Hepatocyte (in vitro differentiated cells): ENCODE measurements at regions not wholly inside any gene's neighbourhood (a gene's known extent, or its start where the extent isn't known, plus 50 kb on each side); places are given as distances from the start of the nearest gene placed in this dataset.

Experiments used
- DNase-seq: peaks from one replicate; pipeline ENCODE4 v3.0.0-alpha.2; 2016; ENCODE audit warnings: low spot score
- H2AFZ ChIP-seq: fragments of 200-600 bp; sonication (generic); 2 replicates; pipeline ENCODE4 v1.6.0; 2016; ENCODE audit warnings: antibody characterized with exemption, mild to moderate bottlenecking
- H3K27ac ChIP-seq: fragments of 200-600 bp; sonication (generic); 2 replicates; pipeline ENCODE4 v1.5.1; 2016; ENCODE audit warnings: mild to moderate bottlenecking
- H3K27me3 ChIP-seq: fragments of 200-600 bp; sonication (generic); 2 replicates; pipeline ENCODE4 v1.6.1; 2016
- H3K36me3 ChIP-seq: fragments of 200-600 bp; sonication (generic); replicated peaks from 2 replicates; pipeline ENCODE4 v1.5.1; 2016; ENCODE audit warnings: low read depth; ENCODE audit not compliant: insufficient read depth
- H3K4me1 ChIP-seq: fragments of 200-600 bp; sonication (generic); 2 replicates; pipeline ENCODE4 v1.5.1; 2016; ENCODE audit warnings: mild to moderate bottlenecking, moderate library complexity; ENCODE audit not compliant: insufficient read depth
- H3K4me2 ChIP-seq: fragments of 200-600 bp; sonication (generic); 2 replicates; pipeline ENCODE4 v1.6.0; 2016
- H3K4me3 ChIP-seq: fragments of 200-600 bp; sonication (generic); 2 replicates; pipeline ENCODE4 v1.5.1; 2016; ENCODE audit warnings: mild to moderate bottlenecking
- H3K79me2 ChIP-seq: fragments of 200-600 bp; sonication (generic); 2 replicates; pipeline ENCODE4 v1.6.0; 2017; ENCODE audit warnings: mild to moderate bottlenecking
- H3K9me2 ChIP-seq: fragments of 200-600 bp; sonication (generic); replicated peaks from 2 replicates; pipeline ENCODE4 v1.6.0; 2017; ENCODE audit warnings: mild to moderate bottlenecking; ENCODE audit not compliant: insufficient read depth
- H3K9me3 ChIP-seq: fragments of 200-600 bp; sonication (generic); 2 replicates; pipeline ENCODE4 v1.5.1; 2016; ENCODE audit warnings: low read depth, mild to moderate bottlenecking
- H4K20me1 ChIP-seq: fragments of 200-600 bp; sonication (generic); 2 replicates; pipeline ENCODE4 v1.6.0; 2016; ENCODE audit warnings: mild to moderate bottlenecking; ENCODE audit not compliant: insufficient read depth, poor library complexity, severe bottlenecking
- EZH2 ChIP-seq: fragments of 200-600 bp; sonication (generic); IDR thresholded peaks from 2 replicates; pipeline ENCODE4 v1.6.1; 2016; ENCODE audit warnings: antibody characterized with exemption, mild to moderate bottlenecking, borderline replicate concordance
- EZH2phosphoT487 ChIP-seq: fragments of 200-600 bp; sonication (generic); IDR thresholded peaks from one replicate; pipeline ENCODE4 v1.6.1; 2018; ENCODE audit warnings: antibody characterized with exemption, mild to moderate bottlenecking, low read depth, moderate library complexity; ENCODE audit not compliant: unreplicated experiment, severe bottlenecking
- WGBS: methylation state at CpG from one replicate; pipeline ENCODE4 v1.1.6; 2016; ENCODE audit warnings: low lambda C conversion rate; ENCODE audit errors: missing lambda C conversion rate; 5-methylcytosine and 5-hydroxymethylcytosine counted together
- TF ChIP-seq, protein P1 (sequence below): fragments of 200-600 bp; sonication (generic); IDR thresholded peaks from 2 replicates; pipeline ENCODE4 v1.5.1; 2016; ENCODE audit warnings: antibody characterized with exemption, mild to moderate bottlenecking; ENCODE audit not compliant: poor library complexity

- WGBS, result 59% methylated on average over 3 of the region's 3 CpGs
- TF ChIP-seq EZH2phosphoT487, result no peak
- TF ChIP-seq EZH2, result no peak
- TF ChIP-seq, protein P1, sequence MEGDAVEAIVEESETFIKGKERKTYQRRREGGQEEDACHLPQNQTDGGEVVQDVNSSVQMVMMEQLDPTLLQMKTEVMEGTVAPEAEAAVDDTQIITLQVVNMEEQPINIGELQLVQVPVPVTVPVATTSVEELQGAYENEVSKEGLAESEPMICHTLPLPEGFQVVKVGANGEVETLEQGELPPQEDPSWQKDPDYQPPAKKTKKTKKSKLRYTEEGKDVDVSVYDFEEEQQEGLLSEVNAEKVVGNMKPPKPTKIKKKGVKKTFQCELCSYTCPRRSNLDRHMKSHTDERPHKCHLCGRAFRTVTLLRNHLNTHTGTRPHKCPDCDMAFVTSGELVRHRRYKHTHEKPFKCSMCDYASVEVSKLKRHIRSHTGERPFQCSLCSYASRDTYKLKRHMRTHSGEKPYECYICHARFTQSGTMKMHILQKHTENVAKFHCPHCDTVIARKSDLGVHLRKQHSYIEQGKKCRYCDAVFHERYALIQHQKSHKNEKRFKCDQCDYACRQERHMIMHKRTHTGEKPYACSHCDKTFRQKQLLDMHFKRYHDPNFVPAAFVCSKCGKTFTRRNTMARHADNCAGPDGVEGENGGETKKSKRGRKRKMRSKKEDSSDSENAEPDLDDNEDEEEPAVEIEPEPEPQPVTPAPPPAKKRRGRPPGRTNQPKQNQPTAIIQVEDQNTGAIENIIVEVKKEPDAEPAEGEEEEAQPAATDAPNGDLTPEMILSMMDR, result no peak
- no peaks in the 10 kb centered on the region for H4K20me1 ChIP-seq
- no peak overlapping the region for H2AFZ ChIP-seq
- H3K36me3 ChIP-seq, result no peaks in the 10 kb centered on the region
- no peaks in the 10 kb centered on the region for H3K27me3 ChIP-seq
- DNase-seq, result no peak
- H3K79me2 ChIP-seq, result no peaks in the 10 kb centered on the region
- H3K4me3 ChIP-seq, result no peak overlapping the region
- H3K27ac ChIP-seq, result no peak overlapping the region
- no peak overlapping the region for H3K4me2 ChIP-seq
- H3K4me1 ChIP-seq, result no peaks in the 10 kb centered on the region
- no peaks in the 10 kb centered on the region for H3K9me2 ChIP-seq
- H3K9me3 ChIP-seq, result no peaks in the 10 kb centered on the region
Observed at GRCh38 chr5:91742550-91742949, 359.4 kb upstream of the ARRDC3 start.

- Histone ChIP-seq H3K4me3 (no peak overlapping the region), H2AFZ (no peak overlapping the region), H3K27ac (no peak overlapping the region), H3K9me3 (no peaks in the 10 kb centered on the region), H3K9me2 (no peaks in the 10 kb centered on the region), H4K20me1 (no peaks in the 10 kb centered on the region), H3K4me2 (no peak overlapping the region), H3K79me2 (no peaks in the 10 kb centered on the region), H3K36me3 (no peaks in the 10 kb centered on the region), H3K27me3 (no peaks in the 10 kb centered on the region), H3K4me1 (no peaks in the 10 kb centered on the region)
- DNase-seq, result no peak
- no peak for TF ChIP-seq EZH2
- no peak for TF ChIP-seq EZH2phosphoT487
- TF ChIP-seq, protein P1, result no peak
- 88% methylated on average over 7 of the region's 7 CpGs for WGBS
Observed at GRCh38 chr5:91741764-91742505, 358.8 kb upstream of the ARRDC3 start.

GRCh38 chr5:91730026-91730425 is 346.9 kb upstream of the ARRDC3 start:
- Histone ChIP-seq H3K27me3 (no peaks in the 10 kb centered on the region), H2AFZ (no peak overlapping the region), H3K9me2 (no peaks in the 10 kb centered on the region), H3K4me2 (no peak overlapping the region), H4K20me1 (no peaks in the 10 kb centered on the region), H3K9me3 (no peaks in the 10 kb centered on the region), H3K79me2 (no peaks in the 10 kb centered on the region), H3K4me1 (no peaks in the 10 kb centered on the region), H3K27ac (no peak overlapping the region), H3K36me3 (no peaks in the 10 kb centered on the region), H3K4me3 (no peak overlapping the region)
- 83% methylated on average over 1 of the region's 1 CpG for WGBS
- DNase-seq, result no peak
- TF ChIP-seq EZH2phosphoT487 (no peak), EZH2 (no peak)
- TF ChIP-seq, protein P1, result no peak
